Aorta (tissue), 5 donors: ENCODE measurements at regions not wholly inside any gene's neighbourhood (a gene's known extent, or its start where the extent isn't known, plus 50 kb on each side); places are given as distances from the start of the nearest gene placed in this dataset.
"Not testable (repeated sequence)": the region's sequence is repeated elsewhere in the genome, so short reads cannot be mapped to it uniquely, and the experiment has no call there.

ENCODE experiments used
- ATAC-seq: fragments of 200-7000 bp; cut with Tn5 transposase; one replicate; pipeline ENCODE4 v1.9.1; 2022; ENCODE audit warnings: moderate library complexity; ENCODE audit not compliant: low FRiP score
- DNase-seq, 2 donors: peaks; one replicate each; pipeline ENCODE4 v3.0.0-alpha.2; 2020
- H3K27ac ChIP-seq, 2 donors: one replicate each; pipeline ENCODE4 v1.5.1; 2013; ENCODE audit warnings: low read length in 2 of 2, mild to moderate bottlenecking in 2 of 2, moderate library complexity in 2 of 2, control low read depth in 1 of 2, inconsistent platforms in 1 of 2, low read depth in 1 of 2
- H3K27me3 ChIP-seq, 2 donors: one replicate each; pipeline ENCODE4 v1.6.1; 2013; ENCODE audit warnings: control low read depth in 1 of 2, low read length in 1 of 2, mild to moderate bottlenecking in 1 of 2, moderate library complexity in 1 of 2; ENCODE audit not compliant: insufficient read depth in 2 of 2, control insufficient read depth in 1 of 2
- H3K36me3 ChIP-seq, 2 donors: one replicate each; pipeline ENCODE4 v1.6.1; 2013; ENCODE audit warnings: control low read depth in 1 of 2, low read length in 1 of 2, mild to moderate bottlenecking in 1 of 2; ENCODE audit not compliant: insufficient read depth in 2 of 2, control insufficient read depth in 1 of 2
- H3K4me1 ChIP-seq, 2 donors: one replicate each; pipeline ENCODE4 v1.6.1; 2013; ENCODE audit warnings: low read length in 2 of 2, control low read depth in 1 of 2, mild to moderate bottlenecking in 1 of 2, moderate library complexity in 1 of 2; ENCODE audit not compliant: insufficient read depth in 2 of 2, control insufficient read depth in 1 of 2
- H3K4me3 ChIP-seq, 2 donors: one replicate each; pipeline ENCODE4 v1.5.1; 2013; ENCODE audit warnings: low read length in 2 of 2, control low read depth in 1 of 2, mild to moderate bottlenecking in 1 of 2
- H3K9me3 ChIP-seq: one replicate; pipeline ENCODE4 v1.6.1; 2013; ENCODE audit warnings: mild to moderate bottlenecking, low read length; ENCODE audit not compliant: control insufficient read depth
- WGBS, 2 donors: extraction: QIAGEN DNeasy Blood & Tissue Kit; methylation state at CpG; one replicate each; pipeline ENCODE4 v1.1.7; 2013; 5-methylcytosine and 5-hydroxymethylcytosine counted together
- intact Hi-C, 2 donors: fragments of 100-400 bp; cut with DNase I; formaldehyde crosslinking; loops; one replicate each; pipeline versions ENCODE4 v1.14.2 to v1.15.0; 2022
- donor health status: healthy with polysubstance abuse.
- donor health status: Bipolar disorder and iron deficiency.
- donor health status: DM: no; HTN: no; CAD: no.
- donor health status: DM: no; HTN: no; CAD: no.
- donor health status: DM: yes; HTN: yes; CAD: no.

GRCh38 chr3:178203165-178203564, 333.1 kb upstream of the KCNMB2 start:
- Histone ChIP-seq H3K9me3 (no peaks in the 10 kb centered on the region), H3K27ac (no peak overlapping the region), H3K4me1 (no peaks in the 10 kb centered on the region), H3K36me3 (no peaks in the 10 kb centered on the region), H3K4me3 (no peak overlapping the region), H3K27me3 (no peaks in the 10 kb centered on the region)
- 15 to 17% methylated on average over 2 of the region's 2 CpGs for WGBS, 2 donors
- peak; percentile 60 for ATAC-seq
- intact Hi-C loops: no loop called here
- no peak for DNase-seq

GRCh38 chr3:178203650-178204049, 332.6 kb upstream of the KCNMB2 start:
- intact Hi-C loops: no loop called here
- no peaks in the 10 kb centered on the region for H3K36me3 ChIP-seq
- H3K4me3 ChIP-seq: no peak overlapping the region
- DNase-seq: no peak
- H3K9me3 ChIP-seq: no peaks in the 10 kb centered on the region
- no peak overlapping the region for H3K27ac ChIP-seq
- H3K27me3 ChIP-seq: no peaks in the 10 kb centered on the region
- H3K4me1 ChIP-seq: no peaks in the 10 kb centered on the region
- WGBS, 2 donors: 40 to 50% methylated on average over 2 of the region's 2 CpGs
- no peak for ATAC-seq

GRCh38 chr3:178205740-178206139, 330.5 kb upstream of the KCNMB2 start:
- Histone ChIP-seq H3K27me3 (no peaks in the 10 kb centered on the region), H3K27ac (no peak overlapping the region), H3K4me3 (no peak overlapping the region), H3K4me1 (no peaks in the 10 kb centered on the region), H3K9me3 (no peaks in the 10 kb centered on the region), H3K36me3 (no peaks in the 10 kb centered on the region)
- intact Hi-C loops: no loop called here
- WGBS, 2 donors: 39 to 40% methylated on average over 1 of the region's 1 CpG
- DNase-seq (no peak), ATAC-seq (no peak)

GRCh38 chr3:178206521-178206920, 329.7 kb upstream of the KCNMB2 start:
- DNase-seq (no peak), ATAC-seq (no peak)
- Histone ChIP-seq H3K4me1 (no peaks in the 10 kb centered on the region), H3K4me3 (no peak overlapping the region), H3K27me3 (no peaks in the 10 kb centered on the region), H3K27ac (no peak overlapping the region), H3K36me3 (no peaks in the 10 kb centered on the region), H3K9me3 (no peaks in the 10 kb centered on the region)
- intact Hi-C loops: no loop called here
- WGBS, 2 donors: 94 to 96% methylated on average over 3 of the region's 3 CpGs

- H3K27ac ChIP-seq, H3K36me3 ChIP-seq, H3K4me1 ChIP-seq, H3K9me3 ChIP-seq, ATAC-seq, H3K4me3 ChIP-seq, DNase-seq, H3K27me3 ChIP-seq, intact Hi-C loops: not testable (repeated sequence)
- 91 to 96% methylated on average over 2 of the region's 2 CpGs for WGBS, 2 donors
Observed at GRCh38 chr3:178207161-178207560, 329.1 kb upstream of the KCNMB2 start.

- H3K27ac ChIP-seq, H3K36me3 ChIP-seq, ATAC-seq, H3K9me3 ChIP-seq, H3K4me3 ChIP-seq, intact Hi-C loops, H3K27me3 ChIP-seq, DNase-seq, H3K4me1 ChIP-seq: not testable (repeated sequence)
- WGBS, 2 donors: 87 to 91% methylated on average over 9 of the region's 9 CpGs
Observed at GRCh38 chr3:178207627-178208026, 328.6 kb upstream of the KCNMB2 start.

GRCh38 chr3:178209116-178209515, 327.1 kb upstream of the KCNMB2 start:
- DNase-seq, ATAC-seq, H3K4me1 ChIP-seq, intact Hi-C loops, H3K4me3 ChIP-seq, H3K9me3 ChIP-seq, H3K36me3 ChIP-seq, H3K27ac ChIP-seq, H3K27me3 ChIP-seq: not testable (repeated sequence)
- 83 to 99% methylated on average over 1 of the region's 1 CpG for WGBS, 2 donors

GRCh38 chr3:178209618-178210017, 326.6 kb upstream of the KCNMB2 start:
- H3K4me1 ChIP-seq, H3K4me3 ChIP-seq, H3K27me3 ChIP-seq, DNase-seq, H3K27ac ChIP-seq, H3K36me3 ChIP-seq, ATAC-seq, H3K9me3 ChIP-seq, intact Hi-C loops: not testable (repeated sequence)
- WGBS, 2 donors: 94 to 95% methylated on average over 2 of the region's 2 CpGs

- ATAC-seq, H3K9me3 ChIP-seq, intact Hi-C loops: not testable (repeated sequence)
Observed at GRCh38 chr3:178211086-178211485, 325.1 kb upstream of the KCNMB2 start.

More at GRCh38 chr3:178211086-178211485, 325.1 kb upstream of the KCNMB2 start:
- not testable (repeated sequence) for H3K36me3 ChIP-seq, H3K4me3 ChIP-seq, DNase-seq, H3K27me3 ChIP-seq, H3K27ac ChIP-seq, H3K4me1 ChIP-seq
- WGBS, 2 donors: 95% methylated on average over 1 of the region's 1 CpG
